Activated B cell treated with CpG ODN at 0.5 μM for 24 hours (primary cell): ENCODE measurements at regions not wholly inside any gene's neighbourhood (a gene's known extent, or its start where the extent isn't known, plus 50 kb on each side); places are given as distances from the start of the nearest gene placed in this dataset.

ENCODE experiments used
- ATAC-seq: fragments of 200-7000 bp; cut with Tn5 transposase; one replicate; pipeline ENCODE4 v1.10.0; 2021; ENCODE audit warnings: low read depth, mild to moderate bottlenecking, moderate library complexity
- CTCF ChIA-PET: fragments of 350-600 bp; sonication (Branson Sonifier 250); formaldehyde crosslinking; loops from one replicate; lab custom pipeline; 2021; ENCODE audit warnings: antibody characterized with exemption; lab: Charles Lee
- POLR2A ChIA-PET: fragments of 350-600 bp; sonication (Branson Sonifier 250); formaldehyde crosslinking; loops from one replicate; lab custom pipeline; 2021; ENCODE audit warnings: antibody characterized with exemption; lab: Charles Lee
- DNase-seq: peaks from one replicate; pipeline ENCODE4 v3.0.0; 2022
- H3K27ac Mint-ChIP-seq: one replicate; pipeline ENCODE4 v1.8.0; 2020; ENCODE audit warnings: mixed read lengths
- H3K27me3 Mint-ChIP-seq: one replicate; pipeline ENCODE4 v1.8.0; 2021; ENCODE audit warnings: mixed read lengths
- H3K36me3 Mint-ChIP-seq: one replicate; pipeline ENCODE4 v1.8.0; 2021; ENCODE audit warnings: low read depth, mixed read lengths
- H3K4me1 Mint-ChIP-seq: one replicate; pipeline ENCODE4 v1.8.0; 2021; ENCODE audit warnings: mixed read lengths
- H3K4me3 Mint-ChIP-seq: one replicate; pipeline ENCODE4 v1.8.0; 2020; ENCODE audit warnings: mild to moderate bottlenecking, mixed read lengths
- H3K9me3 Mint-ChIP-seq: one replicate; pipeline ENCODE4 v1.8.0; 2020; ENCODE audit warnings: mixed read lengths
- CTCF ChIP-seq: fragments of 200-600 bp; IDR thresholded peaks from one replicate; pipeline ENCODE4 v1.8.0; 2022; ENCODE audit warnings: antibody characterized with exemption, mild to moderate bottlenecking
- intact Hi-C: fragments of 100-400 bp; cut with micrococcal nuclease; formaldehyde crosslinking; loops from one replicate; pipeline ENCODE4 v1.15.1; 2024

GRCh38 chr4:97453186-97453585 is 690.1 kb downstream of the STPG2 start:
- intact Hi-C loops = no loop called here
- H3K9me3 Mint-ChIP-seq = peaks cover 14% of the 10 kb centered on the region
- DNase-seq (no peak), ATAC-seq (no peak)
- no peak overlapping the region for H3K4me3 Mint-ChIP-seq
- no peaks in the 10 kb centered on the region for H3K4me1 Mint-ChIP-seq
- ChIA-PET CTCF (no interaction called here), POLR2A (no interaction called here)
- no peak overlapping the region for H3K27ac Mint-ChIP-seq
- no peak for TF ChIP-seq CTCF
- no peaks in the 10 kb centered on the region for H3K36me3 Mint-ChIP-seq
- no peaks in the 10 kb centered on the region for H3K27me3 Mint-ChIP-seq

GRCh38 chr4:97457253-97457652 is 686.0 kb downstream of the STPG2 start:
- ATAC-seq (no peak), DNase-seq (no peak)
- no peak for TF ChIP-seq CTCF
- H3K27me3 Mint-ChIP-seq = no peaks in the 10 kb centered on the region
- no peak overlapping the region for H3K4me3 Mint-ChIP-seq
- intact Hi-C loops = no loop called here
- H3K27ac Mint-ChIP-seq = no peak overlapping the region
- H3K36me3 Mint-ChIP-seq = no peaks in the 10 kb centered on the region
- peaks cover 9% of the 10 kb centered on the region for H3K9me3 Mint-ChIP-seq
- ChIA-PET CTCF (no interaction called here), POLR2A (no interaction called here)
- no peaks in the 10 kb centered on the region for H3K4me1 Mint-ChIP-seq

GRCh38 chr4:97468272-97468671 is 675.0 kb downstream of the STPG2 start:
- Mint-ChIP-seq H3K27me3 (no peaks in the 10 kb centered on the region), H3K9me3 (peaks cover 3% of the 10 kb centered on the region), H3K4me3 (no peak overlapping the region), H3K4me1 (no peaks in the 10 kb centered on the region), H3K36me3 (no peaks in the 10 kb centered on the region), H3K27ac (no peak overlapping the region)
- POLR2A ChIA-PET = no interaction called here
- intact Hi-C loops = loop anchor here (2.0 kb wide), 1 partner anchor 27 kb away; no protein-coding TSS in a partner anchor
- ATAC-seq (no peak), DNase-seq (no peak)
- TF ChIP-seq CTCF = no peak
- CTCF ChIA-PET = no interaction called here

- ChIA-PET POLR2A (no interaction called here), CTCF (no interaction called here)
- Mint-ChIP-seq H3K27ac (no peak overlapping the region), H3K4me3 (no peak overlapping the region), H3K9me3 (peaks cover 4% of the 10 kb centered on the region), H3K36me3 (no peaks in the 10 kb centered on the region), H3K4me1 (no peaks in the 10 kb centered on the region), H3K27me3 (no peaks in the 10 kb centered on the region)
- intact Hi-C loops = no loop called here
- ATAC-seq = no peak
- no peak for TF ChIP-seq CTCF
- no peak for DNase-seq
These were observed 667.7 kb downstream of the STPG2 start for GRCh38 chr4:97475621-97476020.

GRCh38 chr4:97477974-97478373 is 665.3 kb downstream of the STPG2 start:
- ChIA-PET CTCF (no interaction called here), POLR2A (no interaction called here)
- Mint-ChIP-seq H3K27me3 (no peaks in the 10 kb centered on the region), H3K4me1 (no peaks in the 10 kb centered on the region), H3K36me3 (no peaks in the 10 kb centered on the region), H3K27ac (no peak overlapping the region), H3K9me3 (peaks cover 4% of the 10 kb centered on the region), H3K4me3 (no peak overlapping the region)
- ATAC-seq (no peak), DNase-seq (no peak)
- intact Hi-C loops = no loop called here
- no peak for TF ChIP-seq CTCF
